Stimulated activated CD4-positive, alpha-beta T cell treated with anti-CD3 and anti-CD28 coated beads, Interleukin-12 subunit alpha, Interleukin-12 subunit beta, amount 100 ng/mL, for 24 hours (primary cell): ENCODE measurements at regions not wholly inside any gene's neighbourhood (a gene's known extent, or its start where the extent isn't known, plus 50 kb on each side); places are given as distances from the start of the nearest gene placed in this dataset.
"Not testable (repeated sequence)": the region's sequence is repeated elsewhere in the genome, so short reads cannot be mapped to it uniquely, and the experiment has no call there.

ENCODE experiments used
- DNase-seq, 2 experiments: peaks; one replicate each; pipeline ENCODE4 v3.0.0-alpha.2; 2020; ENCODE audit warnings: low read depth in 2 of 2

- no peak for DNase-seq
These were observed 431.3 kb downstream of the HS3ST3B1 start for GRCh38 chr17:14732211-14732610.

- DNase-seq: no peak
These were observed 430.7 kb downstream of the HS3ST3B1 start for GRCh38 chr17:14731591-14731990.

- DNase-seq: no peak
These were observed 429.9 kb downstream of the HS3ST3B1 start for GRCh38 chr17:14730821-14731220.

- DNase-seq: no peak
These were observed 424.8 kb downstream of the HS3ST3B1 start for GRCh38 chr17:14725729-14726128.

- DNase-seq: no peak
These were observed 423.9 kb downstream of the HS3ST3B1 start for GRCh38 chr17:14724770-14725169.

- DNase-seq: not testable (repeated sequence)
These were observed 422.5 kb downstream of the HS3ST3B1 start for GRCh38 chr17:14723349-14723748.

- no peak for DNase-seq
These were observed 419.1 kb downstream of the HS3ST3B1 start for GRCh38 chr17:14719942-14720341.

- DNase-seq: no peak
These were observed 417.0 kb downstream of the HS3ST3B1 start for GRCh38 chr17:14717859-14718258.

GRCh38 chr17:14715561-14715960 is 414.7 kb downstream of the HS3ST3B1 start:
- no peak for DNase-seq

- no peak for DNase-seq
These were observed 411.7 kb downstream of the HS3ST3B1 start for GRCh38 chr17:14712611-14713021.

- DNase-seq: no peak
These were observed 403.2 kb downstream of the HS3ST3B1 start for GRCh38 chr17:14704121-14704520.

GRCh38 chr17:14701886-14702285 is 401.0 kb downstream of the HS3ST3B1 start:
- no peak for DNase-seq

- no peak for DNase-seq
These were observed 398.8 kb downstream of the HS3ST3B1 start for GRCh38 chr17:14699574-14700185.

GRCh38 chr17:14693382-14693781 is 392.5 kb downstream of the HS3ST3B1 start:
- DNase-seq: no peak

- DNase-seq: no peak
These were observed 389.8 kb downstream of the HS3ST3B1 start for GRCh38 chr17:14690704-14691103.

GRCh38 chr17:14688134-14688533 is 387.3 kb downstream of the HS3ST3B1 start:
- no peak for DNase-seq

GRCh38 chr17:14672830-14673229 is 371.9 kb downstream of the HS3ST3B1 start:
- no peak for DNase-seq

GRCh38 chr17:14670861-14671260 is 370.0 kb downstream of the HS3ST3B1 start:
- no peak for DNase-seq

- no peak for DNase-seq
These were observed 363.6 kb downstream of the HS3ST3B1 start for GRCh38 chr17:14664511-14664910.

- DNase-seq: no peak
These were observed 340.2 kb downstream of the HS3ST3B1 start for GRCh38 chr17:14641117-14641516.

- DNase-seq: no peak
These were observed 336.4 kb downstream of the HS3ST3B1 start for GRCh38 chr17:14637260-14637659.

- DNase-seq: no peak
These were observed 329.7 kb downstream of the HS3ST3B1 start for GRCh38 chr17:14630621-14631020.

- DNase-seq: no peak
These were observed 329.2 kb downstream of the HS3ST3B1 start for GRCh38 chr17:14630046-14630445.

GRCh38 chr17:14622615-14623101 is 321.8 kb downstream of the HS3ST3B1 start:
- DNase-seq: no peak
